Activated naive CD4-positive, alpha-beta T cell treated with anti-CD3 and anti-CD28 coated beads, Interleukin-2, amount 10 ng/mL, durations not matched to agents 7 days and 5 days (primary cell): ENCODE measurements at regions not wholly inside any gene's neighbourhood (a gene's known extent, or its start where the extent isn't known, plus 50 kb on each side); places are given as distances from the start of the nearest gene placed in this dataset.
"Not testable (repeated sequence)": the region's sequence is repeated elsewhere in the genome, so short reads cannot be mapped to it uniquely, and the experiment has no call there.

Experiments
- CTCF ChIA-PET: fragments of 350-600 bp; sonication (Branson Sonifier 250); formaldehyde crosslinking; loops from one replicate; lab custom pipeline; 2021; ENCODE audit warnings: antibody characterized with exemption; lab: Charles Lee
- DNase-seq: peaks from one replicate; pipeline ENCODE4 v3.0.0-alpha.2; 2020
- H3K27ac Mint-ChIP-seq: one replicate; pipeline ENCODE4 v1.8.0; 2021; ENCODE audit warnings: mild to moderate bottlenecking, moderate library complexity, mixed read lengths
- H3K27me3 Mint-ChIP-seq: one replicate; pipeline ENCODE4 v1.8.0; 2021; ENCODE audit warnings: mild to moderate bottlenecking, mixed read lengths
- H3K36me3 Mint-ChIP-seq: one replicate; pipeline ENCODE4 v1.8.0; 2021; ENCODE audit warnings: mixed read lengths
- H3K4me1 Mint-ChIP-seq: one replicate; pipeline ENCODE4 v1.8.0; 2021; ENCODE audit warnings: mixed read lengths
- H3K4me3 Mint-ChIP-seq: one replicate; pipeline ENCODE4 v1.8.0; 2021; ENCODE audit warnings: mild to moderate bottlenecking, moderate library complexity, mixed read lengths
- H3K9me3 Mint-ChIP-seq: one replicate; pipeline ENCODE4 v1.8.0; 2021; ENCODE audit warnings: mixed read lengths

- no peaks in the 10 kb centered on the region for H3K36me3 Mint-ChIP-seq
- no peak overlapping the region for H3K4me3 Mint-ChIP-seq
- DNase-seq, result no peak
- no peaks in the 10 kb centered on the region for H3K4me1 Mint-ChIP-seq
- no peaks in the 10 kb centered on the region for H3K9me3 Mint-ChIP-seq
- no peaks in the 10 kb centered on the region for H3K27me3 Mint-ChIP-seq
- H3K27ac Mint-ChIP-seq, result no peak overlapping the region
- CTCF ChIA-PET, result no interaction called here
These were observed 396.8 kb downstream of the TRAM1L1 start for GRCh38 chr4:116688536-116688935.

- CTCF ChIA-PET, result no interaction called here
- DNase-seq, result no peak
- no peaks in the 10 kb centered on the region for H3K36me3 Mint-ChIP-seq
- no peaks in the 10 kb centered on the region for H3K9me3 Mint-ChIP-seq
- no peaks in the 10 kb centered on the region for H3K4me1 Mint-ChIP-seq
- no peak overlapping the region for H3K27ac Mint-ChIP-seq
- no peak overlapping the region for H3K4me3 Mint-ChIP-seq
- no peaks in the 10 kb centered on the region for H3K27me3 Mint-ChIP-seq
These were observed 417.2 kb downstream of the TRAM1L1 start for GRCh38 chr4:116668190-116668589.

- Mint-ChIP-seq H3K27ac (no peak overlapping the region), H3K36me3 (no peaks in the 10 kb centered on the region), H3K27me3 (no peaks in the 10 kb centered on the region), H3K9me3 (peaks cover 5% of the 10 kb centered on the region), H3K4me1 (no peaks in the 10 kb centered on the region), H3K4me3 (no peak overlapping the region)
- CTCF ChIA-PET, result no interaction called here
- no peak for DNase-seq
These were observed 419.7 kb downstream of the TRAM1L1 start for GRCh38 chr4:116665716-116666115.

DNA sequence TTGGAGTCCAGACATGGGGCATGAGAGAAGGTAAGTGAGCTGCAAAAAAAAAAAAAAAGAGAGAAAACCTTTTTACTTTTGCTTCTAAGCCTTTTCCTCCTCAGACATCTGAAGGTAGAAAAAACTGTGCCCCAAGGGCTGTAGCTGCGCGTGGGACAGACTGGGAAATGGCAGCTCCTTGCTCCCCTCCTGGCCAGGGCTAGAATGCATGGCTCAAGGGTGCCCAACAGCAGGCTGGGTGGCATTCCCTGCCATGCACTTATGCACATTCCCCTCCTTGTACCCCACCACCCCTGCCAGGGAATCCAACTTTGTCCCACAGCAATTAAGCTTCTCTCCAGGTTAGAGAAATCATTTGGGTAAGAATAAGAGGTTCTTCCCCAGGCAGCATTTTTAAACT is 421.2 kb downstream of the TRAM1L1 start:
- H3K9me3 Mint-ChIP-seq, result peaks cover 13% of the 10 kb centered on the region
- no peak overlapping the region for H3K4me3 Mint-ChIP-seq
- CTCF ChIA-PET, result no interaction called here
- H3K27ac Mint-ChIP-seq, result no peak overlapping the region
- H3K4me1 Mint-ChIP-seq, result no peaks in the 10 kb centered on the region
- DNase-seq, result no peak
- H3K27me3 Mint-ChIP-seq, result no peaks in the 10 kb centered on the region
- no peaks in the 10 kb centered on the region for H3K36me3 Mint-ChIP-seq

- H3K27ac Mint-ChIP-seq, result no peak overlapping the region
These were observed 446.3 kb downstream of the TRAM1L1 start for GRCh38 chr4:116639070-116639577.

DNA sequence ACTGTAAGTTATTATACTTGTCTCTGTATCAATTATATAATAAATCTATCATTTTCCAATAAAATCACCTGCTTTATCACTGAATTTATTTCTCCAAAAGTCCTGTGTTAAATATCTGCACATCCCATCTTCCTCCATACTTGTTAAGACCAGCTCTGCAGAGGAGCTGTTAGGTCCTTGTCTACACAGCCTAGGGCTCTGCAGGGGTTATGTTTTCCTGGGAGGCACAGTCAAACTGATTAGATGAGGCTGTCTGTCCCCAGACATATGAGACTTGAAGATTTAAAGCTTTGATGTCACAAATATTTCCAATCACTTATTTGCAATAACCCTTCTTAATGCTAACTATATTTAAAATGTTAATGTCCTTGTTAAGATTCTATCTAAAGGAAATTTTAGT is 446.8 kb downstream of the TRAM1L1 start:
- Mint-ChIP-seq H3K4me3 (no peak overlapping the region), H3K27me3 (no peaks in the 10 kb centered on the region), H3K36me3 (no peaks in the 10 kb centered on the region), H3K4me1 (no peaks in the 10 kb centered on the region), H3K9me3 (no peaks in the 10 kb centered on the region), H3K27ac (no peak overlapping the region)
- DNase-seq, result no peak
- CTCF ChIA-PET, result interaction anchor here (0.6 kb wide), 1 partner anchor 199 kb away, joined by 4 read pairs; no protein-coding TSS in a partner anchor

More at GRCh38 chr4:116639070-116639577, 446.3 kb downstream of the TRAM1L1 start:
- no peaks in the 10 kb centered on the region for H3K9me3 Mint-ChIP-seq
- H3K4me3 Mint-ChIP-seq, result no peak overlapping the region
- no peaks in the 10 kb centered on the region for H3K4me1 Mint-ChIP-seq
- no peaks in the 10 kb centered on the region for H3K36me3 Mint-ChIP-seq
- no peak for DNase-seq
- no peaks in the 10 kb centered on the region for H3K27me3 Mint-ChIP-seq
- CTCF ChIA-PET, result interaction anchor here (0.6 kb wide), 1 partner anchor 200 kb away, joined by 4 read pairs; no protein-coding TSS in a partner anchor

- H3K27me3 Mint-ChIP-seq, result no peaks in the 10 kb centered on the region
- CTCF ChIA-PET, result no interaction called here
- no peak for DNase-seq
- H3K27ac Mint-ChIP-seq, result no peak overlapping the region
- no peaks in the 10 kb centered on the region for H3K4me1 Mint-ChIP-seq
- no peak overlapping the region for H3K4me3 Mint-ChIP-seq
- H3K9me3 Mint-ChIP-seq, result no peaks in the 10 kb centered on the region
- no peaks in the 10 kb centered on the region for H3K36me3 Mint-ChIP-seq
These were observed 448.5 kb downstream of the TRAM1L1 start for GRCh38 chr4:116636917-116637316.

DNA sequence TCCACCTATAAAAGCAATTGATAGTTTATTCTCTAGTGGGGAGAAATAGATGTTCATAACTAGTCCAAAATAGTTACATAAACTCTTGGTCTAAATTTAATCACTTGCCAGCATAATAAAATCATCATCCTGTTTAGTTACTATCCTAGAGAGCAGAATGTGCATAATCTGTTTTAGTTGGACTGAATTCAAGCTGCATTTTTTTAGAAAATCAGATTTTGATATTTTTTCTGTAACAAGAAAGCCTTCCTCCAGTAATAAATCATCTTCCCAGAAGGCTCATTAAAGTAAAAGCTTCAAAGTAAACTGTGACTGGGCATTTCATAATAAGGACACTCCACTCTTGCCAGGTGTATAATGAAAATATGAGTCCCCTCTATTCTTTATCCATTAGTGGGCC is 453.1 kb downstream of the TRAM1L1 start:
- H3K4me1 Mint-ChIP-seq, result no peaks in the 10 kb centered on the region

GRCh38 chr4:116628598-116628997 is 456.8 kb downstream of the TRAM1L1 start:
- DNase-seq, result no peak
- CTCF ChIA-PET, result no interaction called here
- Mint-ChIP-seq H3K4me3 (no peak overlapping the region), H3K36me3 (no peaks in the 10 kb centered on the region), H3K4me1 (no peaks in the 10 kb centered on the region), H3K9me3 (no peaks in the 10 kb centered on the region), H3K27ac (no peak overlapping the region), H3K27me3 (no peaks in the 10 kb centered on the region)

More for the DNA sequence above, 453.1 kb downstream of the TRAM1L1 start:
- CTCF ChIA-PET, result no interaction called here
- no peak overlapping the region for H3K27ac Mint-ChIP-seq
- no peak overlapping the region for H3K4me3 Mint-ChIP-seq
- H3K27me3 Mint-ChIP-seq, result no peaks in the 10 kb centered on the region
- DNase-seq, result no peak
- no peaks in the 10 kb centered on the region for H3K36me3 Mint-ChIP-seq
- H3K9me3 Mint-ChIP-seq, result no peaks in the 10 kb centered on the region

- Mint-ChIP-seq H3K9me3 (no peaks in the 10 kb centered on the region), H3K27ac (no peak overlapping the region), H3K27me3 (no peaks in the 10 kb centered on the region), H3K4me1 (no peaks in the 10 kb centered on the region), H3K36me3 (no peaks in the 10 kb centered on the region), H3K4me3 (no peak overlapping the region)
- CTCF ChIA-PET, result no interaction called here
- DNase-seq, result no peak
These were observed 457.8 kb downstream of the TRAM1L1 start for GRCh38 chr4:116627545-116627944.

DNA sequence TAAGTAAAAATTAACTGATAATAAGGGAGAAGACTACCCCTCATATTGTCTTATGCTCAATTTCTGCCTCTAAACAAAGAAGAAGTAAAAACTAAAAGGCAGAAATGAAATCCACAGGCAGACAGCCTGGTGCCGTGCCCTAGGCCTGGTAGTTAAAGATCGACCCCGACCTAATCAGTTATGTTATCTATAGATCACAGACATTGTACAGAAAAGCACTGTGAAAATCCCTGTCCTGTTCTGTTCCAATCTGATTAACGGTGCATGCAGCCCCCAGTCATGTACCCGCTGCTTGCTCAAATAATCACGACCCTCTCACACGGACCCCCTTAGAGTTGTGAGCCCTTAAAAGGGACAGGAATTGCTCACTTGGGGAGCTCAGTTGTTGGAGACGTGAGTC is 465.9 kb downstream of the TRAM1L1 start:
- DNase-seq, CTCF ChIA-PET, H3K9me3 Mint-ChIP-seq, H3K4me3 Mint-ChIP-seq, H3K4me1 Mint-ChIP-seq, H3K36me3 Mint-ChIP-seq, H3K27ac Mint-ChIP-seq, H3K27me3 Mint-ChIP-seq: not testable (repeated sequence)

DNA sequence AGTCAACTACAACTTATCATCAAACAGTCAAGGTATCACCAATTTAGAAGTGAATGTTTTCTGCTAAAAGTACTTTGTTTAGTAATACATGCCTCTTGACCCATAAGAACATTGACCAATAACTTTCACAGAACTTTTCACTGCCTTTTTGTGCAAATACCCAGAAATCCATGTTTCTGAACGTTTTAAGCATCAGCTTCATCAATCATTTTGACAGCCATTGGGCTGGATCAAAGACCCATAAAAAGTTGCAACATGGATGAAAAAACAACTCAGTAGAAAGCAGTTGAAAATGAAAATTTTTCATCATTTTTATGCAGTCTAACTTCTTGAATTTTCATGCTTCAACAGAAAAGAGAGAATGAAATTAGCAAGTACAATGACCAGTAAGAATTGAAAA is 466.7 kb downstream of the TRAM1L1 start:
- H3K27me3 Mint-ChIP-seq, result no peaks in the 10 kb centered on the region
- no peaks in the 10 kb centered on the region for H3K36me3 Mint-ChIP-seq
- DNase-seq, result no peak
- no peak overlapping the region for H3K4me3 Mint-ChIP-seq
- CTCF ChIA-PET, result no interaction called here
- H3K9me3 Mint-ChIP-seq, result no peaks in the 10 kb centered on the region
- no peaks in the 10 kb centered on the region for H3K4me1 Mint-ChIP-seq
- no peak overlapping the region for H3K27ac Mint-ChIP-seq

GRCh38 chr4:116603096-116603495 is 482.3 kb downstream of the TRAM1L1 start:
- Mint-ChIP-seq H3K9me3 (peaks cover 2% of the 10 kb centered on the region), H3K27me3 (no peaks in the 10 kb centered on the region)
- CTCF ChIA-PET, result interaction anchor here (0.6 kb wide), 1 partner anchor 94 kb away, joined by 3 read pairs; no protein-coding TSS in a partner anchor

DNA sequence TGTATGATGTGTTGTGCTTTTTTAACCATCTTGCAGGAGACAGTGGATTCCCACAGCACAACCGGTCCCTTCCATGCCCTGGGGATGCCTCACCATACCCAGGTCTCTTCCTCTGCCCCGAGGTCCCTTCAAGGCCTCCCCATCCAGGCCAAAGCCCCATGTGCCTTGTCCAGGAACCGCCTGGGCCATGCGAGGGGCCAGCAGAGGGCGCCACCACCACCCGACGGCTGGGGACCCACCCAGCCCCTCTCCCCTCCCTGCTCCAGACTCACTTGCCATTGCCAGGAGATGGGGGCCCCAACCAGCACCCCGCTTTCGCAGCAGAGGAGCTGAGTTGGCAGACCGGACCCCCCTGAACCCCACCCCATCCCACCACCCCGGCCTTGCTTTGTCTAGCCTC is 485.5 kb downstream of the TRAM1L1 start:
- Mint-ChIP-seq H3K36me3 (no peaks in the 10 kb centered on the region), H3K9me3 (peaks cover 2% of the 10 kb centered on the region), H3K4me1 (no peaks in the 10 kb centered on the region), H3K27me3 (no peaks in the 10 kb centered on the region), H3K4me3 (no peak overlapping the region), H3K27ac (no peak overlapping the region)
- CTCF ChIA-PET, result interaction anchor here (0.5 kb wide), 1 partner anchor 849 kb away, joined by 3 read pairs; no protein-coding TSS in a partner anchor
- DNase-seq, result no peak

More at GRCh38 chr4:116603096-116603495, 482.3 kb downstream of the TRAM1L1 start:
- Mint-ChIP-seq H3K4me1 (no peaks in the 10 kb centered on the region), H3K27ac (no peak overlapping the region), H3K4me3 (no peak overlapping the region), H3K36me3 (no peaks in the 10 kb centered on the region)
- no peak for DNase-seq

DNA sequence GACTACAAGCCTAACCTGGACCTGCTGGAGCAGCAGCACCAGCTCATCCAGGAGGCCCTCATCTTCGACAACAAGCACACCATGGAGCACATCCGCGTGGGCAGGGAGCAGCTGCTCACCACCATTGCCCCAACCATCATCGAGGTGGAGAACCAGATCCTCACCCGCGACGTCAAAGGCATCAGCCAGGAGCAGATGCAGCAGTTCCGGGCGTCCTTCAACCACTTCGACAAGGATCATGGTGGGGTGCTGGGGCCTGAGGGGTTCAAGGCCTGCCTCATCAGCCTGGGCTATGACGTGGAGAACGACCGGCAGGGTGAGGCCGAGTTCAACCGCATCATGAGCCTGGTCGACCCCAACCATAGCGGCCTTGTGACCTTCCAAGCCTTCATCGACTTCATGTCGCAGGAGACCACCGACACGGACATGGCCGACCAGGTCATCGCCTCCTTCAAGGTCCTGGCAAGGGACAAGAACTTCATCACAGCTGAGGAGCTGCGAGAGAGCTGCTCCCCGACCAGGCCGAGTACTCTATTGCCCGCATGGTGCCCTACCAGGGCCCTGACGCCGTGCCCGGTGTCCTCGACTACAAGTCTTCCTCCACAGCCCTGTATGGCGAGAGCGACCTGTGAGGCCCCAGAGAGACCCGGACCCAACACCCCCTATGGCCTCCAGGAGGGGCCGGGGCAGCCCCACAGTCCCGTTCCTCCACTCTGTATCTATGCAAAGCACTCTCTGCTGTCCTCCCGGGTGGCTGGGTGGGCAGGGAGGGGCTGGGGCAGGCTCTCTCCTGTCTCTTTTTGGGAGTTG is 486.2 kb downstream of the TRAM1L1 start:
- no peak for DNase-seq
- no peak overlapping the region for H3K27ac Mint-ChIP-seq
- H3K4me3 Mint-ChIP-seq, result no peak overlapping the region
- H3K4me1 Mint-ChIP-seq, result no peaks in the 10 kb centered on the region
- CTCF ChIA-PET, result no interaction called here
- H3K27me3 Mint-ChIP-seq, result no peaks in the 10 kb centered on the region
- no peaks in the 10 kb centered on the region for H3K36me3 Mint-ChIP-seq
- H3K9me3 Mint-ChIP-seq, result peaks cover 2% of the 10 kb centered on the region
